H1 (cell line): ENCODE measurements at regions not wholly inside any gene's neighbourhood (a gene's known extent, or its start where the extent isn't known, plus 50 kb on each side); places are given as distances from the start of the nearest gene placed in this dataset.

Source experiments
- ASH2L ChIP-seq: fragments of 200-600, 300-600 bp; sonication (generic); IDR thresholded peaks from one replicate; pipeline ENCODE4 v1.7.1; 2017; ENCODE audit warnings: low read length
- CEBPB ChIP-seq: IDR thresholded peaks from 2 replicates; pipeline ENCODE4 v1.6.1; 2012; ENCODE audit warnings: low read depth, low read length
- HDAC2 ChIP-seq, 2 experiments: fragments of 300-600 bp in 1 of 2; sonication (generic) in 1 of 2; IDR thresholded peaks; 2 replicates each; pipeline ENCODE4 v1.6.1; 2011 to 2012; ENCODE audit warnings: low read depth in 2 of 2, low read length in 2 of 2, mild to moderate bottlenecking in 2 of 2, moderate library complexity in 2 of 2, borderline replicate concordance in 1 of 2, inconsistent platforms in 1 of 2
- RBBP5 ChIP-seq: IDR thresholded peaks from 2 replicates; pipeline ENCODE4 v1.7.1; 2012; ENCODE audit warnings: low read depth, mild to moderate bottlenecking, inconsistent platforms, low read length, moderate library complexity, borderline replicate concordance
- TCF12 ChIP-seq: IDR thresholded peaks from 2 replicates; pipeline ENCODE4 v1.6.1; 2011; ENCODE audit warnings: low read depth, mild to moderate bottlenecking, low read length
- TEAD4 ChIP-seq: IDR thresholded peaks from 2 replicates; pipeline ENCODE4 v1.6.1; 2012; ENCODE audit warnings: low read depth, low read length, inconsistent platforms, mixed read lengths
- ZNF274 ChIP-seq: IDR thresholded peaks from 2 replicates; pipeline ENCODE4 v1.7.0; 2012; ENCODE audit warnings: low read length, borderline replicate concordance; ENCODE audit errors: extremely low read depth
- TF ChIP-seq, protein P1 (sequence below): fragments of 300-600 bp; sonication (generic); IDR thresholded peaks from 2 replicates; pipeline ENCODE4 v1.7.1; 2012; ENCODE audit warnings: low read length, moderate library complexity, mild to moderate bottlenecking, inconsistent platforms; ENCODE audit not compliant: insufficient replicate concordance

DNA sequence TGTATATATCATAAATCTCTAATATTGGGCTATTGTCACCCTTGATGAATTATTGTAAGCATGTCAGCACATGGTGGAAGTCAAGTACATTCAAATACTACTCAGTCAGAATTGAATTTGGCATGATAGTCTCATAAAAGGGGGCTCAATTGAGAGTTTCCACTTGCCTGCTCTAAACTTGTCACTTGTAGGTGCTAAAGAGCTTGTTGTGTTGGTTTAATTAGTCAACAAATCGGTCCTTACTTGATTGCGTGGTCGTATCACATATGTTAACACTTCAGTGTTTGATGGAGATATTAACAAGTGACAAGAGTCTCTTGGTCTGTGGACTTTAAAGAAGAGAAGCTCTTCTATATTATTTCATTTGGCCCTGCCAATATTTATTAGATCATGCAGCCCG is 81.1 kb downstream of the NKX2-1 start (continued):
- TF ChIP-seq, protein P1, sequence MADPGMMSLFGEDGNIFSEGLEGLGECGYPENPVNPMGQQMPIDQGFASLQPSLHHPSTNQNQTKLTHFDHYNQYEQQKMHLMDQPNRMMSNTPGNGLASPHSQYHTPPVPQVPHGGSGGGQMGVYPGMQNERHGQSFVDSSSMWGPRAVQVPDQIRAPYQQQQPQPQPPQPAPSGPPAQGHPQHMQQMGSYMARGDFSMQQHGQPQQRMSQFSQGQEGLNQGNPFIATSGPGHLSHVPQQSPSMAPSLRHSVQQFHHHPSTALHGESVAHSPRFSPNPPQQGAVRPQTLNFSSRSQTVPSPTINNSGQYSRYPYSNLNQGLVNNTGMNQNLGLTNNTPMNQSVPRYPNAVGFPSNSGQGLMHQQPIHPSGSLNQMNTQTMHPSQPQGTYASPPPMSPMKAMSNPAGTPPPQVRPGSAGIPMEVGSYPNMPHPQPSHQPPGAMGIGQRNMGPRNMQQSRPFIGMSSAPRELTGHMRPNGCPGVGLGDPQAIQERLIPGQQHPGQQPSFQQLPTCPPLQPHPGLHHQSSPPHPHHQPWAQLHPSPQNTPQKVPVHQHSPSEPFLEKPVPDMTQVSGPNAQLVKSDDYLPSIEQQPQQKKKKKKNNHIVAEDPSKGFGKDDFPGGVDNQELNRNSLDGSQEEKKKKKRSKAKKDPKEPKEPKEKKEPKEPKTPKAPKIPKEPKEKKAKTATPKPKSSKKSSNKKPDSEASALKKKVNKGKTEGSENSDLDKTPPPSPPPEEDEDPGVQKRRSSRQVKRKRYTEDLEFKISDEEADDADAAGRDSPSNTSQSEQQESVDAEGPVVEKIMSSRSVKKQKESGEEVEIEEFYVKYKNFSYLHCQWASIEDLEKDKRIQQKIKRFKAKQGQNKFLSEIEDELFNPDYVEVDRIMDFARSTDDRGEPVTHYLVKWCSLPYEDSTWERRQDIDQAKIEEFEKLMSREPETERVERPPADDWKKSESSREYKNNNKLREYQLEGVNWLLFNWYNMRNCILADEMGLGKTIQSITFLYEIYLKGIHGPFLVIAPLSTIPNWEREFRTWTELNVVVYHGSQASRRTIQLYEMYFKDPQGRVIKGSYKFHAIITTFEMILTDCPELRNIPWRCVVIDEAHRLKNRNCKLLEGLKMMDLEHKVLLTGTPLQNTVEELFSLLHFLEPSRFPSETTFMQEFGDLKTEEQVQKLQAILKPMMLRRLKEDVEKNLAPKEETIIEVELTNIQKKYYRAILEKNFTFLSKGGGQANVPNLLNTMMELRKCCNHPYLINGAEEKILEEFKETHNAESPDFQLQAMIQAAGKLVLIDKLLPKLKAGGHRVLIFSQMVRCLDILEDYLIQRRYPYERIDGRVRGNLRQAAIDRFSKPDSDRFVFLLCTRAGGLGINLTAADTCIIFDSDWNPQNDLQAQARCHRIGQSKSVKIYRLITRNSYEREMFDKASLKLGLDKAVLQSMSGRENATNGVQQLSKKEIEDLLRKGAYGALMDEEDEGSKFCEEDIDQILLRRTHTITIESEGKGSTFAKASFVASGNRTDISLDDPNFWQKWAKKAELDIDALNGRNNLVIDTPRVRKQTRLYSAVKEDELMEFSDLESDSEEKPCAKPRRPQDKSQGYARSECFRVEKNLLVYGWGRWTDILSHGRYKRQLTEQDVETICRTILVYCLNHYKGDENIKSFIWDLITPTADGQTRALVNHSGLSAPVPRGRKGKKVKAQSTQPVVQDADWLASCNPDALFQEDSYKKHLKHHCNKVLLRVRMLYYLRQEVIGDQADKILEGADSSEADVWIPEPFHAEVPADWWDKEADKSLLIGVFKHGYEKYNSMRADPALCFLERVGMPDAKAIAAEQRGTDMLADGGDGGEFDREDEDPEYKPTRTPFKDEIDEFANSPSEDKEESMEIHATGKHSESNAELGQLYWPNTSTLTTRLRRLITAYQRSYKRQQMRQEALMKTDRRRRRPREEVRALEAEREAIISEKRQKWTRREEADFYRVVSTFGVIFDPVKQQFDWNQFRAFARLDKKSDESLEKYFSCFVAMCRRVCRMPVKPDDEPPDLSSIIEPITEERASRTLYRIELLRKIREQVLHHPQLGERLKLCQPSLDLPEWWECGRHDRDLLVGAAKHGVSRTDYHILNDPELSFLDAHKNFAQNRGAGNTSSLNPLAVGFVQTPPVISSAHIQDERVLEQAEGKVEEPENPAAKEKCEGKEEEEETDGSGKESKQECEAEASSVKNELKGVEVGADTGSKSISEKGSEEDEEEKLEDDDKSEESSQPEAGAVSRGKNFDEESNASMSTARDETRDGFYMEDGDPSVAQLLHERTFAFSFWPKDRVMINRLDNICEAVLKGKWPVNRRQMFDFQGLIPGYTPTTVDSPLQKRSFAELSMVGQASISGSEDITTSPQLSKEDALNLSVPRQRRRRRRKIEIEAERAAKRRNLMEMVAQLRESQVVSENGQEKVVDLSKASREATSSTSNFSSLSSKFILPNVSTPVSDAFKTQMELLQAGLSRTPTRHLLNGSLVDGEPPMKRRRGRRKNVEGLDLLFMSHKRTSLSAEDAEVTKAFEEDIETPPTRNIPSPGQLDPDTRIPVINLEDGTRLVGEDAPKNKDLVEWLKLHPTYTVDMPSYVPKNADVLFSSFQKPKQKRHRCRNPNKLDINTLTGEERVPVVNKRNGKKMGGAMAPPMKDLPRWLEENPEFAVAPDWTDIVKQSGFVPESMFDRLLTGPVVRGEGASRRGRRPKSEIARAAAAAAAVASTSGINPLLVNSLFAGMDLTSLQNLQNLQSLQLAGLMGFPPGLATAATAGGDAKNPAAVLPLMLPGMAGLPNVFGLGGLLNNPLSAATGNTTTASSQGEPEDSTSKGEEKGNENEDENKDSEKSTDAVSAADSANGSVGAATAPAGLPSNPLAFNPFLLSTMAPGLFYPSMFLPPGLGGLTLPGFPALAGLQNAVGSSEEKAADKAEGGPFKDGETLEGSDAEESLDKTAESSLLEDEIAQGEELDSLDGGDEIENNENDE: no peak
- TF ChIP-seq HDAC2 (IDR thresholded peaks at IDR 0.05; ENCODE audit: borderline replicate concordance in 1 of 2, low read depth in 2 of 2, low read length in 2 of 2) (no peak), ASH2L (no peak), RBBP5 (no peak), CEBPB (no peak), ZNF274 (no peak), TCF12 (no peak), TEAD4 (no peak)
